WTC11 (cell line): ENCODE measurements at regions not wholly inside any gene's neighbourhood (a gene's known extent, or its start where the extent isn't known, plus 50 kb on each side); places are given as distances from the start of the nearest gene placed in this dataset.

Experiments used
- ATAC-seq: fragments of 200-7000 bp; cut with Tn5 transposase; 2 replicates; pipeline ENCODE4 v1.10.0; 2021; ENCODE audit warnings: mild to moderate bottlenecking, moderate library complexity
- CTCF ChIA-PET: fragments of 300-600 bp; sonication (Branson Sonifier 250); formaldehyde crosslinking; loops from one replicate; lab custom pipeline; 2021; ENCODE audit warnings: antibody characterized with exemption; lab: Charles Lee
- POLR2A ChIA-PET: fragments of 350-600 bp; sonication (Branson Sonifier 250); formaldehyde crosslinking; loops from one replicate; lab custom pipeline; 2021; ENCODE audit warnings: antibody characterized with exemption; lab: Charles Lee
- DNase-seq: peaks from one replicate; pipeline ENCODE4 v3.0.0; 2021; ENCODE audit warnings: low spot score
- H3K27ac Mint-ChIP-seq: 2 replicates; pipeline ENCODE4 v1.8.0; 2021; ENCODE audit warnings: mixed read lengths
- H3K27me3 Mint-ChIP-seq: 2 replicates; pipeline ENCODE4 v1.8.0; 2021; ENCODE audit warnings: low read depth, mild to moderate bottlenecking, moderate library complexity, mixed read lengths
- H3K36me3 Mint-ChIP-seq: 2 replicates; pipeline ENCODE4 v1.8.0; 2021; ENCODE audit warnings: mixed read lengths
- H3K4me1 Mint-ChIP-seq: 2 replicates; pipeline ENCODE4 v1.8.0; 2022; ENCODE audit warnings: mixed read lengths
- H3K4me3 Mint-ChIP-seq: 2 replicates; pipeline ENCODE4 v1.8.0; 2021; ENCODE audit warnings: mild to moderate bottlenecking, moderate library complexity, mixed read lengths
- H3K9me3 Mint-ChIP-seq: 2 replicates; pipeline ENCODE4 v1.8.0; 2021; ENCODE audit warnings: mixed read lengths
- FOXJ3 ChIP-seq: sonication (generic); formaldehyde crosslinking; IDR thresholded peaks from 2 replicates; pipeline ENCODE4 v1.9.0; 2021; ENCODE audit warnings: missing genetic modification reagents, mild to moderate bottlenecking, borderline replicate concordance
- FOXK1 ChIP-seq: sonication (generic); formaldehyde crosslinking; IDR thresholded peaks from 2 replicates; pipeline ENCODE4 v1.8.0; 2022; ENCODE audit warnings: mild to moderate bottlenecking, moderate library complexity, missing genetic modification reagents
- FOXP1 ChIP-seq: sonication (generic); formaldehyde crosslinking; IDR thresholded peaks from 2 replicates; pipeline ENCODE4 v1.8.0; 2022; ENCODE audit warnings: missing genetic modification reagents, mild to moderate bottlenecking, moderate library complexity, borderline replicate concordance
- GABPB1 ChIP-seq: sonication (generic); formaldehyde crosslinking; IDR thresholded peaks from 2 replicates; pipeline ENCODE4 v1.8.1; 2023; ENCODE audit warnings: mild to moderate bottlenecking, missing genetic modification reagents
- HMGA2 ChIP-seq: fragments of 250-450 bp; sonication (Bioruptor Pico); IDR thresholded peaks from 2 replicates; pipeline ENCODE4 v1.4.0; 2021; ENCODE audit warnings: mild to moderate bottlenecking, moderate library complexity
- RELA ChIP-seq: sonication (generic); formaldehyde crosslinking; IDR thresholded peaks from 2 replicates; pipeline ENCODE4 v1.8.1; 2022; ENCODE audit warnings: missing genetic modification reagents, mild to moderate bottlenecking, borderline replicate concordance
- SOX15 ChIP-seq: fragments of 250-450 bp; sonication (Bioruptor Pico); IDR thresholded peaks from 2 replicates; pipeline ENCODE4 v1.9.0; 2021; ENCODE audit warnings: mild to moderate bottlenecking
- SP1 ChIP-seq: sonication (generic); formaldehyde crosslinking; conservative IDR thresholded peaks from 2 replicates; pipeline ENCODE4 v1.8.1; 2022; ENCODE audit warnings: missing genetic modification reagents
- TEAD1 ChIP-seq: sonication (generic); formaldehyde crosslinking; IDR thresholded peaks from 2 replicates; pipeline ENCODE4 v1.8.0; 2022; ENCODE audit warnings: mild to moderate bottlenecking, missing genetic modification reagents
- ZNF423 ChIP-seq: fragments of 250-450 bp; sonication (Bioruptor Pico); IDR thresholded peaks from 2 replicates; pipeline ENCODE4 v2.1.2; 2022; ENCODE audit warnings: mild to moderate bottlenecking, moderate library complexity
- TF ChIP-seq, protein P1 (sequence below): fragments of 250-450 bp; sonication (Bioruptor Pico); conservative IDR thresholded peaks from 2 replicates; pipeline ENCODE4 v1.9.0; 2021; ENCODE audit warnings: mild to moderate bottlenecking
- TF ChIP-seq, protein P2 (sequence below): sonication (generic); formaldehyde crosslinking; IDR thresholded peaks from 2 replicates; pipeline ENCODE4 v1.8.1; 2023; ENCODE audit warnings: mild to moderate bottlenecking, missing genetic modification reagents, moderate library complexity
- TF ChIP-seq, protein P3 (sequence below): fragments of 250-450 bp; sonication (Bioruptor Pico); IDR thresholded peaks from 2 replicates; pipeline ENCODE4 v1.9.0; 2021; ENCODE audit warnings: moderate library complexity, mild to moderate bottlenecking, inconsistent platforms, borderline replicate concordance
- TF ChIP-seq, protein P4 (sequence below): fragments of 250-450 bp; sonication (Bioruptor Pico); IDR thresholded peaks from 2 replicates; pipeline ENCODE4 v1.9.0; 2021; ENCODE audit warnings: mild to moderate bottlenecking, borderline replicate concordance
- TF ChIP-seq, protein P5 (sequence below): sonication (generic); formaldehyde crosslinking; IDR thresholded peaks from 2 replicates; pipeline ENCODE4 v1.8.1; 2022; ENCODE audit warnings: missing genetic modification reagents, borderline replicate concordance
- TF ChIP-seq, protein P6 (sequence below): sonication (generic); formaldehyde crosslinking; IDR thresholded peaks from 2 replicates; pipeline ENCODE4 v1.8.0; 2022; ENCODE audit warnings: missing genetic modification reagents
- TF ChIP-seq, protein P7 (sequence below): sonication (generic); formaldehyde crosslinking; IDR thresholded peaks from 2 replicates; pipeline ENCODE4 v1.8.0; 2022; ENCODE audit warnings: mild to moderate bottlenecking, missing genetic modification reagents
- TF ChIP-seq, protein P8 (sequence below): sonication (generic); formaldehyde crosslinking; IDR thresholded peaks from 2 replicates; pipeline ENCODE4 v1.8.1; 2023; ENCODE audit warnings: mild to moderate bottlenecking, moderate library complexity, missing genetic modification reagents

DNA sequence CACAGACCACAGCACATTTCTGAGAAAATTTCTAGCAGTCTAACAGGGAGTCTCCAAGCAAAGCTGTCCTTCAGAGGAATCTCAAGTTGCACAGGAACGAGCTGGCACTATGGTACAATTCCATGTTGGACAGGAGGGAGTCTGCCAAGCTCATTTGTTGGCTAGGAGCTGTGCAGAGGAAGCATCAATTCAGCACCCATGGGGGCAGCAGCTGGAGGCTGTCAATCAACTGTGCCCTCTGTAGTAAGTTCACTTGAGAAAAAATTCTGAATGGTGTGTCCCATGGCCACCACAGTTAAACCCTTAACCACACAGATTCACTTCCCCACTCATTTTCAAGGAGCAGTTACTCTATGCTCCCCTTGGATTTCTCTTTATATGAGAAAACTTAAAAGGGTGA is 298.5 kb upstream of the PPP2R3A start:
- CTCF ChIA-PET: no interaction called here
- Mint-ChIP-seq H3K9me3 (peaks cover 26% of the 10 kb centered on the region), H3K36me3 (peaks cover 12% of the 10 kb centered on the region), H3K27ac (no peak overlapping the region), H3K4me3 (no peak overlapping the region), H3K27me3 (no peaks in the 10 kb centered on the region), H3K4me1 (no peaks in the 10 kb centered on the region)
- TF ChIP-seq, protein P1, sequence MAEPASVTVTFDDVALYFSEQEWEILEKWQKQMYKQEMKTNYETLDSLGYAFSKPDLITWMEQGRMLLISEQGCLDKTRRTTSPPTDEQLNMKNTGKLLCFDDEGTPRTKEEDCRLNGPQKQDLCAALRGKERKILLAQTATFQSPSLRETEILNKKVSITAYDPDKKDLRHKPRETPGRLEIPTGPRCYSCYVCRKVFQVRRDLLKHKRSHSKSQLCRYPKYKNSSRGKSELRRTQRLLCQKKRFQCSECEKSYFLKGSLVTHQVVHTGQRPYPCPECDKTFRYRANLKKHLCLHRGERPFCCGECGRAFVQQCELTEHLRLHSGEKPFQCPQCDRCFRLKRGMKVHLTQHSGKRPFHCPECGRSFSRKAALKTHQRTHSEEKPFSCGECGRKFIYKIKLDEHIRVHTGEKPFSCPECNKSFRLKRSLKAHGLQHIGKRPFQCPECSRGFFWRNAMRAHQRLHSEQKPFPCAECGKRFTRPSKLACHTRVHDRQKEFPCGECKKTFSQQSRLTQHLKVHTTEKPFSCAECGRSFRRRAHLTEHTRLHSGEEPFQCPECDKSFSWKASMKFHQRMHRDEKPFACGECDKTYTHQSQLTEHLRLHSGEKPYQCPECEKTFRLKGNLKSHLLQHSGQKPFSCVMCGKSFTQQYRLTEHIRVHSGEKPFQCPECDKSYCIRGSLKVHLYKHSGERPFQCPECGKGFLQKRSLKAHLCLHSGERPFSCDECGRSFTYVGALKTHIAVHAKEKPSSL: no peak
- no peak for TF ChIP-seq GABPB1
- TF ChIP-seq ZNF423 (CRISPR knock-in tag): no peak
- TF ChIP-seq SP1 (CRISPR knock-in tag): no peak
- TF ChIP-seq, protein P2, sequence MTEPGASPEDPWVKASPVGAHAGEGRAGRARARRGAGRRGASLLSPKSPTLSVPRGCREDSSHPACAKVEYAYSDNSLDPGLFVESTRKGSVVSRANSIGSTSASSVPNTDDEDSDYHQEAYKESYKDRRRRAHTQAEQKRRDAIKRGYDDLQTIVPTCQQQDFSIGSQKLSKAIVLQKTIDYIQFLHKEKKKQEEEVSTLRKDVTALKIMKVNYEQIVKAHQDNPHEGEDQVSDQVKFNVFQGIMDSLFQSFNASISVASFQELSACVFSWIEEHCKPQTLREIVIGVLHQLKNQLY (CRISPR knock-in tag): no peak
- TF ChIP-seq, protein P3, sequence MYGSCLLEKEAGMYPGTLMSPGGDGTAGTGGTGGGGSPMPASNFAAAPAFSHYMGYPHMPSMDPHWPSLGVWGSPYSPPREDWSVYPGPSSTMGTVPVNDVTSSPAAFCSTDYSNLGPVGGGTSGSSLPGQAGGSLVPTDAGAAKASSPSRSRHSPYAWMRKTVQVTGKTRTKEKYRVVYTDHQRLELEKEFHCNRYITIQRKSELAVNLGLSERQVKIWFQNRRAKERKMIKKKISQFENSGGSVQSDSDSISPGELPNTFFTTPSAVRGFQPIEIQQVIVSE (CRISPR knock-in tag): no peak
- TF ChIP-seq TEAD1 (CRISPR knock-in tag): no peak
- TF ChIP-seq RELA: no peak
- TF ChIP-seq, protein P4, sequence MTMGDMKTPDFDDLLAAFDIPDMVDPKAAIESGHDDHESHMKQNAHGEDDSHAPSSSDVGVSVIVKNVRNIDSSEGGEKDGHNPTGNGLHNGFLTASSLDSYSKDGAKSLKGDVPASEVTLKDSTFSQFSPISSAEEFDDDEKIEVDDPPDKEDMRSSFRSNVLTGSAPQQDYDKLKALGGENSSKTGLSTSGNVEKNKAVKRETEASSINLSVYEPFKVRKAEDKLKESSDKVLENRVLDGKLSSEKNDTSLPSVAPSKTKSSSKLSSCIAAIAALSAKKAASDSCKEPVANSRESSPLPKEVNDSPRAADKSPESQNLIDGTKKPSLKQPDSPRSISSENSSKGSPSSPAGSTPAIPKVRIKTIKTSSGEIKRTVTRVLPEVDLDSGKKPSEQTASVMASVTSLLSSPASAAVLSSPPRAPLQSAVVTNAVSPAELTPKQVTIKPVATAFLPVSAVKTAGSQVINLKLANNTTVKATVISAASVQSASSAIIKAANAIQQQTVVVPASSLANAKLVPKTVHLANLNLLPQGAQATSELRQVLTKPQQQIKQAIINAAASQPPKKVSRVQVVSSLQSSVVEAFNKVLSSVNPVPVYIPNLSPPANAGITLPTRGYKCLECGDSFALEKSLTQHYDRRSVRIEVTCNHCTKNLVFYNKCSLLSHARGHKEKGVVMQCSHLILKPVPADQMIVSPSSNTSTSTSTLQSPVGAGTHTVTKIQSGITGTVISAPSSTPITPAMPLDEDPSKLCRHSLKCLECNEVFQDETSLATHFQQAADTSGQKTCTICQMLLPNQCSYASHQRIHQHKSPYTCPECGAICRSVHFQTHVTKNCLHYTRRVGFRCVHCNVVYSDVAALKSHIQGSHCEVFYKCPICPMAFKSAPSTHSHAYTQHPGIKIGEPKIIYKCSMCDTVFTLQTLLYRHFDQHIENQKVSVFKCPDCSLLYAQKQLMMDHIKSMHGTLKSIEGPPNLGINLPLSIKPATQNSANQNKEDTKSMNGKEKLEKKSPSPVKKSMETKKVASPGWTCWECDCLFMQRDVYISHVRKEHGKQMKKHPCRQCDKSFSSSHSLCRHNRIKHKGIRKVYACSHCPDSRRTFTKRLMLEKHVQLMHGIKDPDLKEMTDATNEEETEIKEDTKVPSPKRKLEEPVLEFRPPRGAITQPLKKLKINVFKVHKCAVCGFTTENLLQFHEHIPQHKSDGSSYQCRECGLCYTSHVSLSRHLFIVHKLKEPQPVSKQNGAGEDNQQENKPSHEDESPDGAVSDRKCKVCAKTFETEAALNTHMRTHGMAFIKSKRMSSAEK (CRISPR knock-in tag): no peak
- no peak for DNase-seq
- no peak for ATAC-seq
- POLR2A ChIA-PET: no interaction called here

DNA sequence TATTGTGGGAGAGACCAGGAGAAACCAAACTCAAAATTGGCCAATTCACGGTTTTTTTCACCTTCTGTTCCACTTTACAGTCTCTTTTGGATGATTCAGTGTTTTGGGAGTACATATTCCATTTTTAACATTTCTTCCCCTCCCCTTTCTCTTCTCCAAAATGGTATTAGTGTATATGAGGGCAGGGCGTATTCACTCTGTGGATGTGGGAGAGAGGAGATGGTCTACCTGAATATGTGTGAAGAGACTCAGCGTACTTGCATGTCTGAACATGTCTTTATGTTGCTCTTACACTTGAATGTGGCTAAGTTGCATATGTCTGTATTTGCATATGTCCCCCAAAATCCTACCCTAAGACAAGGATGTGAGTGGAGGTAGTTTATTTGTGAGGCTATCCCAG is 291.0 kb upstream of the PPP2R3A start:
- Mint-ChIP-seq H3K36me3 (no peaks in the 10 kb centered on the region; the same call in 1 of the 2 replicates), H3K4me1 (peaks cover 10% of the 10 kb centered on the region), H3K27me3 (no peaks in the 10 kb centered on the region; the same call in 1 of the 2 replicates), H3K27ac (no peak overlapping the region), H3K4me3 (no peak overlapping the region), H3K9me3 (peaks cover 21% of the 10 kb centered on the region)
- ChIA-PET POLR2A (no interaction called here), CTCF (no interaction called here)
- no peak for DNase-seq
- ATAC-seq: no peak
- TF ChIP-seq FOXP1 (CRISPR knock-in tag) (no peak), FOXK1 (CRISPR knock-in tag) (no peak), ZNF423 (CRISPR knock-in tag) (no peak), FOXJ3 (CRISPR knock-in tag) (no peak), SOX15 (CRISPR knock-in tag) (no peak), HMGA2 (no peak)
- TF ChIP-seq, protein P5, sequence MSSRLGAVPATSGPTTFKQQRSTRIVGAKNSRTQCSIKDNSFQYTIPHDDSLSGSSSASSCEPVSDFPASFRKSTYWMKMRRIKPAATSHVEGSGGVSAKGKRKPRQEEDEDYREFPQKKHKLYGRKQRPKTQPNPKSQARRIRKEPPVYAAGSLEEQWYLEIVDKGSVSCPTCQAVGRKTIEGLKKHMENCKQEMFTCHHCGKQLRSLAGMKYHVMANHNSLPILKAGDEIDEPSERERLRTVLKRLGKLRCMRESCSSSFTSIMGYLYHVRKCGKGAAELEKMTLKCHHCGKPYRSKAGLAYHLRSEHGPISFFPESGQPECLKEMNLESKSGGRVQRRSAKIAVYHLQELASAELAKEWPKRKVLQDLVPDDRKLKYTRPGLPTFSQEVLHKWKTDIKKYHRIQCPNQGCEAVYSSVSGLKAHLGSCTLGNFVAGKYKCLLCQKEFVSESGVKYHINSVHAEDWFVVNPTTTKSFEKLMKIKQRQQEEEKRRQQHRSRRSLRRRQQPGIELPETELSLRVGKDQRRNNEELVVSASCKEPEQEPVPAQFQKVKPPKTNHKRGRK (CRISPR knock-in tag): no peak
- TF ChIP-seq, protein P6, sequence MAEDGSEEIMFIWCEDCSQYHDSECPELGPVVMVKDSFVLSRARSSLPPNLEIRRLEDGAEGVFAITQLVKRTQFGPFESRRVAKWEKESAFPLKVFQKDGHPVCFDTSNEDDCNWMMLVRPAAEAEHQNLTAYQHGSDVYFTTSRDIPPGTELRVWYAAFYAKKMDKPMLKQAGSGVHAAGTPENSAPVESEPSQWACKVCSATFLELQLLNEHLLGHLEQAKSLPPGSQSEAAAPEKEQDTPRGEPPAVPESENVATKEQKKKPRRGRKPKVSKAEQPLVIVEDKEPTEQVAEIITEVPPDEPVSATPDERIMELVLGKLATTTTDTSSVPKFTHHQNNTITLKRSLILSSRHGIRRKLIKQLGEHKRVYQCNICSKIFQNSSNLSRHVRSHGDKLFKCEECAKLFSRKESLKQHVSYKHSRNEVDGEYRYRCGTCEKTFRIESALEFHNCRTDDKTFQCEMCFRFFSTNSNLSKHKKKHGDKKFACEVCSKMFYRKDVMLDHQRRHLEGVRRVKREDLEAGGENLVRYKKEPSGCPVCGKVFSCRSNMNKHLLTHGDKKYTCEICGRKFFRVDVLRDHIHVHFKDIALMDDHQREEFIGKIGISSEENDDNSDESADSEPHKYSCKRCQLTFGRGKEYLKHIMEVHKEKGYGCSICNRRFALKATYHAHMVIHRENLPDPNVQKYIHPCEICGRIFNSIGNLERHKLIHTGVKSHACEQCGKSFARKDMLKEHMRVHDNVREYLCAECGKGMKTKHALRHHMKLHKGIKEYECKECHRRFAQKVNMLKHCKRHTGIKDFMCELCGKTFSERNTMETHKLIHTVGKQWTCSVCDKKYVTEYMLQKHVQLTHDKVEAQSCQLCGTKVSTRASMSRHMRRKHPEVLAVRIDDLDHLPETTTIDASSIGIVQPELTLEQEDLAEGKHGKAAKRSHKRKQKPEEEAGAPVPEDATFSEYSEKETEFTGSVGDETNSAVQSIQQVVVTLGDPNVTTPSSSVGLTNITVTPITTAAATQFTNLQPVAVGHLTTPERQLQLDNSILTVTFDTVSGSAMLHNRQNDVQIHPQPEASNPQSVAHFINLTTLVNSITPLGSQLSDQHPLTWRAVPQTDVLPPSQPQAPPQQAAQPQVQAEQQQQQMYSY (CRISPR knock-in tag): no peak
- TF ChIP-seq, protein P7, sequence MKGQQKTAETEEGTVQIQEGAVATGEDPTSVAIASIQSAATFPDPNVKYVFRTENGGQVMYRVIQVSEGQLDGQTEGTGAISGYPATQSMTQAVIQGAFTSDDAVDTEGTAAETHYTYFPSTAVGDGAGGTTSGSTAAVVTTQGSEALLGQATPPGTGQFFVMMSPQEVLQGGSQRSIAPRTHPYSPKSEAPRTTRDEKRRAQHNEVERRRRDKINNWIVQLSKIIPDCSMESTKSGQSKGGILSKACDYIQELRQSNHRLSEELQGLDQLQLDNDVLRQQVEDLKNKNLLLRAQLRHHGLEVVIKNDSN (CRISPR knock-in tag): no peak
- TF ChIP-seq, protein P8, sequence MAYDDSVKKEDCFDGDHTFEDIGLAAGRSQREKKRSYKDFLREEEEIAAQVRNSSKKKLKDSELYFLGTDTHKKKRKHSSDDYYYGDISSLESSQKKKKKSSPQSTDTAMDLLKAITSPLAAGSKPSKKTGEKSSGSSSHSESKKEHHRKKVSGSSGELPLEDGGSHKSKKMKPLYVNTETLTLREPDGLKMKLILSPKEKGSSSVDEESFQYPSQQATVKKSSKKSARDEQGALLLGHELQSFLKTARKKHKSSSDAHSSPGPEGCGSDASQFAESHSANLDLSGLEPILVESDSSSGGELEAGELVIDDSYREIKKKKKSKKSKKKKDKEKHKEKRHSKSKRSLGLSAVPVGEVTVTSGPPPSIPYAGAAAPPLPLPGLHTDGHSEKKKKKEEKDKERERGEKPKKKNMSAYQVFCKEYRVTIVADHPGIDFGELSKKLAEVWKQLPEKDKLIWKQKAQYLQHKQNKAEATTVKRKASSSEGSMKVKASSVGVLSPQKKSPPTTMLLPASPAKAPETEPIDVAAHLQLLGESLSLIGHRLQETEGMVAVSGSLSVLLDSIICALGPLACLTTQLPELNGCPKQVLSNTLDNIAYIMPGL (CRISPR knock-in tag): no peak
